ENCODE measurements at regions not wholly inside any gene's neighbourhood (a gene's known extent, or its start where the extent isn't known, plus 50 kb on each side); places are given as distances from the start of the nearest gene placed in this dataset.

DNA sequence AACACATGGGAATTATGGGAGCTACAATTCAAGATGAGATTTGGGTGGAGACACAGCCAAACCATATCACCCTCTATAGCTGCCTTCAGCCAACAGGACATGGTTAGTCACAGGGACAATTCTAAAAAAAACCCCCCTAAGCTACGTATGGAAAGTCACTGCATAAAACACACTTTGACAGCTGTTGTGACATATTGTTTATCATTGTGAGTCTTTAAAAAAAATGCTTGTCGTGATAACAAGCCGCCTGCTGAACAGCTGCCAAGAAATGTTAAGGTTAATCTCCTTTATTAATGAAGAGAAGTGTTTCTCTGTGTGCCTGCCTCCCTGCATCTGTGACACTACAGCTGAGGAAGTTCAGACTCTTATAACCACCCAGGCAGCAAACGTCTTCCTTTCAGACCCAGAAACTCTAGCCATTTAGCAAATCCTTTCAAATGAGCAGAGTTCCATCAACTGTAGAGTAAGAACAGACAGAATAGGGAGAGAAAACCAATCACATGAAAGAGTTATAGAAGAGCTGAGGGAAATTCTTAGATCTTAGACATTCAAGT is 1459.6 kb upstream of the TMEM132C start:
- no peak overlapping the region for H3K27ac ChIP-seq
- DNase-seq (ENCODE audit: low read depth in 1 of 2, low spot score in 1 of 2): peak in 1 of 2 donors; percentile 4
- TF ChIP-seq, protein P1, sequence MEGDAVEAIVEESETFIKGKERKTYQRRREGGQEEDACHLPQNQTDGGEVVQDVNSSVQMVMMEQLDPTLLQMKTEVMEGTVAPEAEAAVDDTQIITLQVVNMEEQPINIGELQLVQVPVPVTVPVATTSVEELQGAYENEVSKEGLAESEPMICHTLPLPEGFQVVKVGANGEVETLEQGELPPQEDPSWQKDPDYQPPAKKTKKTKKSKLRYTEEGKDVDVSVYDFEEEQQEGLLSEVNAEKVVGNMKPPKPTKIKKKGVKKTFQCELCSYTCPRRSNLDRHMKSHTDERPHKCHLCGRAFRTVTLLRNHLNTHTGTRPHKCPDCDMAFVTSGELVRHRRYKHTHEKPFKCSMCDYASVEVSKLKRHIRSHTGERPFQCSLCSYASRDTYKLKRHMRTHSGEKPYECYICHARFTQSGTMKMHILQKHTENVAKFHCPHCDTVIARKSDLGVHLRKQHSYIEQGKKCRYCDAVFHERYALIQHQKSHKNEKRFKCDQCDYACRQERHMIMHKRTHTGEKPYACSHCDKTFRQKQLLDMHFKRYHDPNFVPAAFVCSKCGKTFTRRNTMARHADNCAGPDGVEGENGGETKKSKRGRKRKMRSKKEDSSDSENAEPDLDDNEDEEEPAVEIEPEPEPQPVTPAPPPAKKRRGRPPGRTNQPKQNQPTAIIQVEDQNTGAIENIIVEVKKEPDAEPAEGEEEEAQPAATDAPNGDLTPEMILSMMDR (IDR thresholded peaks at IDR 0.05; ENCODE audit: low read depth, low read length): no peak

DNA sequence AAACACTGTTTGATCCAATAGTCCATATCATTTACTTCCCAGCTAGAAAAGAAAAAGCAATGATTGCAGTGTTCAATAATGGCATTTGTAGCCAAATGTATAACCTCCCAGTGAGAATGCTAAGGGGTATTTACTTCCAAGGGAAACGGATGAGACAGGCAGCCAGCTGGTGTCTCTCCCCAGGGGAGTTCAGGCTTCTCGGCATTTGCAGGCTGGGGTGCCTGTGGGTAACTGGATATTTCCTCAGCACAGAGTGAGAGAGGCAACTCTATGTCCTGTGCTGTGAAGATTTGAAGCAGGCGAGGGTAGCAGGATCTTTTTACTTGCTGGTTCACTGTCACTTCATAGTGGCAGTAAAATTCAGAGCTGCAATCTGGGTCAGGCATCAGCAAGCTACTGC is 1455.6 kb upstream of the TMEM132C start:
- Histone ChIP-seq H3K4me1 (ENCODE audit: low read depth) (no peaks in the 10 kb centered on the region), H3K36me3 (no peaks in the 10 kb centered on the region), H3K27ac (no peak overlapping the region), H3K27me3 (no peaks in the 10 kb centered on the region), H3K4me3 (no peak overlapping the region), H3K9me3 (ENCODE audit: low read depth) (no peaks in the 10 kb centered on the region)
- DNase-seq (ENCODE audit: low read depth in 1 of 2, low spot score in 1 of 2): no peak
- TF ChIP-seq, protein P1 (IDR thresholded peaks at IDR 0.05; ENCODE audit: low read depth, low read length): no peak

More for the DNA sequence above, 1459.6 kb upstream of the TMEM132C start:
- H3K4me3 ChIP-seq: no peak overlapping the region
- no peaks in the 10 kb centered on the region for H3K36me3 ChIP-seq
- H3K4me1 ChIP-seq (ENCODE audit: low read depth): no peaks in the 10 kb centered on the region
- H3K9me3 ChIP-seq (ENCODE audit: low read depth): no peaks in the 10 kb centered on the region
- H3K27me3 ChIP-seq: no peaks in the 10 kb centered on the region

DNA sequence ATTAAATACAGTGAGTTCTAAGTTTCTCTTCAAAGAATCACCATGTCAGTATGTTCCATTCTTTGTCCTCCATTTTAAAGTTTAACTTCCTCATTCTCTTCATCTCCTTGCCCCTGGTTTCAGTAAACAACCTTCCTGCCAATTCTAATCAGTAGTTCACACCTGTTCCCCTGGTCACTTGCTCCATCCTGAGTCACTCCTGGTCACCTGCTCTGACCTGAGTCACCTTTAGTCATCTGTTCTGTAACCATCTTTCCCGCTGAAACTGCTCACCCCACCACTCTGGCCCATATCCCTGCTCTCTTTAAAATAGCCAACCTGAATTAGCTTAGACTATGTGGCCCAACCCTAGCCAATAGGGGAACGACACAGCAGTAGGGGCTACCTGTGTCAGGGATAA is 1447.4 kb upstream of the TMEM132C start:
- H3K4me1 ChIP-seq (ENCODE audit: low read depth): no peaks in the 10 kb centered on the region
- no peaks in the 10 kb centered on the region for H3K9me3 ChIP-seq (ENCODE audit: low read depth)
- H3K4me3 ChIP-seq: no peak overlapping the region
- TF ChIP-seq, protein P1 (IDR thresholded peaks at IDR 0.05; ENCODE audit: low read depth, low read length): no peak
- no peak for DNase-seq (ENCODE audit: low read depth in 1 of 2, low spot score in 1 of 2)
- H3K27me3 ChIP-seq: no peaks in the 10 kb centered on the region
- no peak overlapping the region for H3K27ac ChIP-seq
- no peaks in the 10 kb centered on the region for H3K36me3 ChIP-seq

DNA sequence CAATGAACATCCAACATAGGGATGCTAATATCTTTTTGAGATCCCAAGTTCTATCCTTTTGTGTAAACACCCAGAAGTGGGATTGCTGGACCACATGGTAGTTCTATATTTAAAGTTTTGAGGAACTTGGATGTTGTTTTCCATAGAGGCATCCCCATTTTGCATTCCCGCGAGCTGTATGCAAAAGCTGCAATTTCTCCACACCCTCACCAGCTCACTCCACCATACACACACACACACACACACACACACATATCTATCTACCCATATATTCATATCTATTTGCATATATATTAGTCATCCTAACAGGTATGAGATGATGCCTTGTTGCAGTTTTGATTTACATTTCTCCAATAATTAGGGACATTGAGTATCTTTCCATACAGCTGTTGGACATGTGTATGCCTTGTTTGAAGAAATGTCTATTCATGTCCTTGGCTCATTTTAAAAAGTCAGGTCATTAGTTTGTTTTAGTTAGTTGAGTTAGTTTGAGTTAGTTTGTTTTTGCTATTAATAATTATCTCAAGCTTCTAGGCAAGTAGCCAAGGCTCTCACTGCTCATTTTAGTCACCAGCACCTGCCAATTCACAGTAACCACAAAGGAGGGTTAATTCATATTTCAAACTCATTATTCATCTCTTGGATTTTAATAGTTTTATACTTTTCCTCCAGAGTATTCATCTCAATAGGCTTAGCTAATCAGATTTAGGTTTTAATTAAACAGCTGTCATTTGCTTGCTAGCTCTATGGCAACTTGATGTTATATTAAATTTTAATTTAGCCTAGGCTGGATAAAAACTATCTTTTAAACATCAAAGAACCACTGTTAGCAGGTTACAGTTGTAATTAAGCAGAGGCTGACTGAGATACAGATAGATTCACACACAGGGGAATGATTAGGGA is 1435.9 kb upstream of the TMEM132C start:
- TF ChIP-seq, protein P1 (IDR thresholded peaks at IDR 0.05; ENCODE audit: low read depth, low read length): no peak
- H3K36me3 ChIP-seq: no peaks in the 10 kb centered on the region
- peaks cover 19% of the 10 kb centered on the region for H3K27me3 ChIP-seq

DNA sequence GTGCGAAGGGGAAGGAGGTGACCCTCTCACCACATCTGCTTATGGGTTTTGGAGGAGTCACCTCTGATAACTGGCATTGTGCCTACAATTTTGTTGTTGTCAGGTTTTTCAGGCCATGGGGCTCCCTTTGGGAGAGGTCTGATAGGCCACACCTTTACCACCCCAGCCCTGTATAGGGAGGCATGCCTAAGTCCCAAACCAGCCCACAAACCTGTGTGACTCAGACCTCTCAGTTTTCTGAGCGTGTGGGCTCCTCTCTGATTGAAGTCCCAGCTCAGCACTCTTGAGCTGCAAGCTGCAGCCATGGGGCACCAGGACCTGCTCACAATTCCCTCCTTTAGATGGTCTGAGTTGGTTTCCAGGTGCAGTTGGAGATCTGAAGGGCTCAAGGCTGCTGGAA is 1429.3 kb upstream of the TMEM132C start:
- no peak for DNase-seq (ENCODE audit: low read depth in 1 of 2, low spot score in 1 of 2)
- H3K27ac ChIP-seq: no peak overlapping the region
- H3K4me1 ChIP-seq (ENCODE audit: low read depth): no peaks in the 10 kb centered on the region
- H3K4me3 ChIP-seq: no peak overlapping the region
- H3K9me3 ChIP-seq (ENCODE audit: low read depth): no peaks in the 10 kb centered on the region
- H3K36me3 ChIP-seq: no peaks in the 10 kb centered on the region
- TF ChIP-seq, protein P1 (IDR thresholded peaks at IDR 0.05; ENCODE audit: low read depth, low read length): no peak
- no peaks in the 10 kb centered on the region for H3K27me3 ChIP-seq

More for the DNA sequence above, 1435.9 kb upstream of the TMEM132C start:
- Histone ChIP-seq H3K27ac (no peak overlapping the region), H3K9me3 (ENCODE audit: low read depth) (no peaks in the 10 kb centered on the region), H3K4me1 (ENCODE audit: low read depth) (no peaks in the 10 kb centered on the region), H3K4me3 (no peak overlapping the region)
- DNase-seq (ENCODE audit: low read depth in 1 of 2, low spot score in 1 of 2): no peak
